ENCODE measurements at regions not wholly inside any gene's neighbourhood (a gene's known extent, or its start where the extent isn't known, plus 50 kb on each side); places are given as distances from the start of the nearest gene placed in this dataset.

DNA sequence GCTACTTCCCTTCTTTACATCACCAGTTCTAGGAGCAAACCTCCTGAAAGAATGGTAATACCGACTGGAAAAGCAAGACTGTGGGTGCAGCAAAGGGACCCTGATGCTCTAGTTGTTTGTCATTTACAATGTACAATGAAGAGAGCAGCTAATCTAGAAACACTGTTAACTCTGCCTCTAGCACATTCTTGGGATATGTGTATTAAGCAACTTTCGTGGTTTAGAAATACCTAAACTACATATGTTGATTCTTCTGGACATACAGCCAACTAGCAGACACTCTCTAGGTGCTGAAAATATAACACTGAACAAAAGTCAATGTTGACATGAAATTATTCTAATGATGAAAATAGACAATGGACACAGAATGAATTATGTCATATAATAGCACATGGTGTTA is 440.3 kb upstream of the MC4R start:
- Histone ChIP-seq H3K9me2 (replicated peaks; ENCODE audit: insufficient read depth, low read length) (no peaks in the 10 kb centered on the region), H3K9me3 (replicated peaks; ENCODE audit: insufficient read depth, low read length) (no peaks in the 10 kb centered on the region), H3K27ac (ENCODE audit: low read length) (no peak overlapping the region), H3F3A (ENCODE audit: insufficient read depth, low read length) (no peaks in the 10 kb centered on the region), H3K4me2 (ENCODE audit: low read depth, low read length) (no peak overlapping the region), H2AFZ (ENCODE audit: low read length) (no peak overlapping the region), H3K4me3 (ENCODE audit: low read length) (no peak overlapping the region), H3K79me2 (ENCODE audit: low read length) (no peaks in the 10 kb centered on the region), H4K20me1 (ENCODE audit: insufficient read depth, low read length) (no peaks in the 10 kb centered on the region), H3K36me3 (replicated peaks; ENCODE audit: insufficient read depth, low read length) (no peaks in the 10 kb centered on the region), H3K9ac (ENCODE audit: low read length) (no peak overlapping the region), H3K4me1 (ENCODE audit: low read length) (no peaks in the 10 kb centered on the region), H3K27me3 (replicated peaks; ENCODE audit: insufficient read depth, low read length) (no peaks in the 10 kb centered on the region)
- TF ChIP-seq EZH2 (optimal IDR thresholded peaks at IDR 0.05; ENCODE audit: low read depth, low read length) (no peak), EZH2phosphoT487 (IDR thresholded peaks at IDR 0.05; ENCODE audit: low read length) (no peak)
- TF ChIP-seq, protein P1, sequence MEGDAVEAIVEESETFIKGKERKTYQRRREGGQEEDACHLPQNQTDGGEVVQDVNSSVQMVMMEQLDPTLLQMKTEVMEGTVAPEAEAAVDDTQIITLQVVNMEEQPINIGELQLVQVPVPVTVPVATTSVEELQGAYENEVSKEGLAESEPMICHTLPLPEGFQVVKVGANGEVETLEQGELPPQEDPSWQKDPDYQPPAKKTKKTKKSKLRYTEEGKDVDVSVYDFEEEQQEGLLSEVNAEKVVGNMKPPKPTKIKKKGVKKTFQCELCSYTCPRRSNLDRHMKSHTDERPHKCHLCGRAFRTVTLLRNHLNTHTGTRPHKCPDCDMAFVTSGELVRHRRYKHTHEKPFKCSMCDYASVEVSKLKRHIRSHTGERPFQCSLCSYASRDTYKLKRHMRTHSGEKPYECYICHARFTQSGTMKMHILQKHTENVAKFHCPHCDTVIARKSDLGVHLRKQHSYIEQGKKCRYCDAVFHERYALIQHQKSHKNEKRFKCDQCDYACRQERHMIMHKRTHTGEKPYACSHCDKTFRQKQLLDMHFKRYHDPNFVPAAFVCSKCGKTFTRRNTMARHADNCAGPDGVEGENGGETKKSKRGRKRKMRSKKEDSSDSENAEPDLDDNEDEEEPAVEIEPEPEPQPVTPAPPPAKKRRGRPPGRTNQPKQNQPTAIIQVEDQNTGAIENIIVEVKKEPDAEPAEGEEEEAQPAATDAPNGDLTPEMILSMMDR (IDR thresholded peaks at IDR 0.05; ENCODE audit: low read length) = no peak
- no peak for DNase-seq

DNA sequence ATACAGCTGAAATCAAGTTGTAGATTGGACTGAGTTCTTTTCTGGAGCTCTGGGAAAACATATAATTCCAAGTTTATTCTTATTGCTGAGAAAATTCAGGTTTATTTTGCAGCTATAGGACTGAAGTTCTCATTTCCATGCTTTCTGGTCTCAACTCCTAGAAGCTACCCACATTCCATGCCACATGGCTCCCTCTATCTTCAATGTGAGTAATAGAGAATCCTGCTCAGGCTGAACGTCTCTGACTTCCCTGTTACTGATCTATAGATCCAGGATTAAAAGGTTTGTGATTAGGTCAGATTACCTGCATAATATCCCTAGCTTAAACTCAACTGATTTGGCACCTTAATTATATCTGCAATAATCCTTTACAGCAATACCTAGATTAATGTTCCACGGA is 453.8 kb upstream of the MC4R start:
- no peak for DNase-seq
- no peak overlapping the region for H3K27ac ChIP-seq (ENCODE audit: low read length)

GRCh38 chr18:60831971-60832370 is 459.4 kb upstream of the MC4R start:
- H3F3A ChIP-seq (ENCODE audit: insufficient read depth, low read length) = no peaks in the 10 kb centered on the region
- TF ChIP-seq, protein P1 (IDR thresholded peaks at IDR 0.05; ENCODE audit: low read length) = no peak
- no peak for TF ChIP-seq EZH2phosphoT487 (IDR thresholded peaks at IDR 0.05; ENCODE audit: low read length)
- TF ChIP-seq EZH2 (optimal IDR thresholded peaks at IDR 0.05; ENCODE audit: low read depth, low read length) = no peak

More for the DNA sequence above, 453.8 kb upstream of the MC4R start:
- Histone ChIP-seq H3K4me2 (ENCODE audit: low read depth, low read length) (no peak overlapping the region), H3K4me1 (ENCODE audit: low read length) (no peaks in the 10 kb centered on the region), H2AFZ (ENCODE audit: low read length) (no peak overlapping the region), H3K9ac (ENCODE audit: low read length) (no peak overlapping the region), H3K4me3 (ENCODE audit: low read length) (no peak overlapping the region), H3K27me3 (replicated peaks; ENCODE audit: insufficient read depth, low read length) (no peaks in the 10 kb centered on the region), H3K36me3 (replicated peaks; ENCODE audit: insufficient read depth, low read length) (no peaks in the 10 kb centered on the region), H3K9me2 (replicated peaks; ENCODE audit: insufficient read depth, low read length) (no peaks in the 10 kb centered on the region), H3K79me2 (ENCODE audit: low read length) (no peaks in the 10 kb centered on the region), H4K20me1 (ENCODE audit: insufficient read depth, low read length) (no peaks in the 10 kb centered on the region), H3K9me3 (replicated peaks; ENCODE audit: insufficient read depth, low read length) (no peaks in the 10 kb centered on the region), H3F3A (ENCODE audit: insufficient read depth, low read length) (no peaks in the 10 kb centered on the region)
- TF ChIP-seq EZH2phosphoT487 (IDR thresholded peaks at IDR 0.05; ENCODE audit: low read length) (no peak), EZH2 (optimal IDR thresholded peaks at IDR 0.05; ENCODE audit: low read depth, low read length) (no peak)
- TF ChIP-seq, protein P1 (IDR thresholded peaks at IDR 0.05; ENCODE audit: low read length) = no peak

More at GRCh38 chr18:60831971-60832370, 459.4 kb upstream of the MC4R start:
- H3K79me2 ChIP-seq (ENCODE audit: low read length) = no peaks in the 10 kb centered on the region
- H3K36me3 ChIP-seq (replicated peaks; ENCODE audit: insufficient read depth, low read length) = no peaks in the 10 kb centered on the region
- H2AFZ ChIP-seq (ENCODE audit: low read length) = no peak overlapping the region
- H3K27me3 ChIP-seq (replicated peaks; ENCODE audit: insufficient read depth, low read length) = no peaks in the 10 kb centered on the region
- no peaks in the 10 kb centered on the region for H4K20me1 ChIP-seq (ENCODE audit: insufficient read depth, low read length)
- H3K9me3 ChIP-seq (replicated peaks; ENCODE audit: insufficient read depth, low read length) = no peaks in the 10 kb centered on the region
- H3K9ac ChIP-seq (ENCODE audit: low read length) = no peak overlapping the region
- no peak for DNase-seq
- H3K9me2 ChIP-seq (replicated peaks; ENCODE audit: insufficient read depth, low read length) = no peaks in the 10 kb centered on the region
- no peak overlapping the region for H3K4me2 ChIP-seq (ENCODE audit: low read depth, low read length)
- H3K4me3 ChIP-seq (ENCODE audit: low read length) = no peak overlapping the region
- H3K4me1 ChIP-seq (ENCODE audit: low read length) = no peaks in the 10 kb centered on the region
- H3K27ac ChIP-seq (ENCODE audit: low read length) = no peak overlapping the region
